ENCODE measurements at regions not wholly inside any gene's neighbourhood (a gene's known extent, or its start where the extent isn't known, plus 50 kb on each side); places are given as distances from the start of the nearest gene placed in this dataset.

DNA sequence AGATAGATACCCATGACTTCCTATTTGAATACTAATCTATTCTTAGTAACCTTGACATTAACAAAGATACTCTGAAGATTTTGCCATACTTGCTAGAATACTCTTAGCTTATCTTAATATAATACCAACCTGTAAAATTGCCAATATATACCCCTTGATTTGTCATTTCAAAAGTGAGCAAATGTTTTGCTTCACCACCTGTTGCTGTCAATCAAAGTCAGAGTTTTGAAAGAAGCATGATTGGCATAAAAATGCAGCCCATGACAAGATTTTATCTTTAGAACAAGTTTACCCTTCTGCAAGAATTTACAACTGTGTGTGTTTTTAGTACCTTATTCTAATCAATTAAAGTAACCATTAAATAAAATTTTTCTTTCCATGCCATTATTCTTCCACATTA is 236.2 kb downstream of the TBX18 start:
- TF ChIP-seq, protein P1, sequence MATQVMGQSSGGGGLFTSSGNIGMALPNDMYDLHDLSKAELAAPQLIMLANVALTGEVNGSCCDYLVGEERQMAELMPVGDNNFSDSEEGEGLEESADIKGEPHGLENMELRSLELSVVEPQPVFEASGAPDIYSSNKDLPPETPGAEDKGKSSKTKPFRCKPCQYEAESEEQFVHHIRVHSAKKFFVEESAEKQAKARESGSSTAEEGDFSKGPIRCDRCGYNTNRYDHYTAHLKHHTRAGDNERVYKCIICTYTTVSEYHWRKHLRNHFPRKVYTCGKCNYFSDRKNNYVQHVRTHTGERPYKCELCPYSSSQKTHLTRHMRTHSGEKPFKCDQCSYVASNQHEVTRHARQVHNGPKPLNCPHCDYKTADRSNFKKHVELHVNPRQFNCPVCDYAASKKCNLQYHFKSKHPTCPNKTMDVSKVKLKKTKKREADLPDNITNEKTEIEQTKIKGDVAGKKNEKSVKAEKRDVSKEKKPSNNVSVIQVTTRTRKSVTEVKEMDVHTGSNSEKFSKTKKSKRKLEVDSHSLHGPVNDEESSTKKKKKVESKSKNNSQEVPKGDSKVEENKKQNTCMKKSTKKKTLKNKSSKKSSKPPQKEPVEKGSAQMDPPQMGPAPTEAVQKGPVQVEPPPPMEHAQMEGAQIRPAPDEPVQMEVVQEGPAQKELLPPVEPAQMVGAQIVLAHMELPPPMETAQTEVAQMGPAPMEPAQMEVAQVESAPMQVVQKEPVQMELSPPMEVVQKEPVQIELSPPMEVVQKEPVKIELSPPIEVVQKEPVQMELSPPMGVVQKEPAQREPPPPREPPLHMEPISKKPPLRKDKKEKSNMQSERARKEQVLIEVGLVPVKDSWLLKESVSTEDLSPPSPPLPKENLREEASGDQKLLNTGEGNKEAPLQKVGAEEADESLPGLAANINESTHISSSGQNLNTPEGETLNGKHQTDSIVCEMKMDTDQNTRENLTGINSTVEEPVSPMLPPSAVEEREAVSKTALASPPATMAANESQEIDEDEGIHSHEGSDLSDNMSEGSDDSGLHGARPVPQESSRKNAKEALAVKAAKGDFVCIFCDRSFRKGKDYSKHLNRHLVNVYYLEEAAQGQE (IDR thresholded peaks at IDR 0.05; ENCODE audit: low read depth) = no peak
- no peak for TF ChIP-seq RAD21 (IDR thresholded peaks at IDR 0.05; ENCODE audit: low read depth)
- TF ChIP-seq TCF12 (IDR thresholded peaks at IDR 0.05; ENCODE audit: low read depth) = no peak
- TF ChIP-seq CREB1 (IDR thresholded peaks at IDR 0.05; ENCODE audit: low read depth) = no peak
- no peak for TF ChIP-seq FOXM1 (IDR thresholded peaks at IDR 0.05; ENCODE audit: borderline replicate concordance, low read depth)
- TF ChIP-seq CEBPB (IDR thresholded peaks at IDR 0.05) = no peak
- TF ChIP-seq TEAD4 (IDR thresholded peaks at IDR 0.05) = no peak
- no peak for TF ChIP-seq NFIC (IDR thresholded peaks at IDR 0.05)
- TF ChIP-seq, protein P2, sequence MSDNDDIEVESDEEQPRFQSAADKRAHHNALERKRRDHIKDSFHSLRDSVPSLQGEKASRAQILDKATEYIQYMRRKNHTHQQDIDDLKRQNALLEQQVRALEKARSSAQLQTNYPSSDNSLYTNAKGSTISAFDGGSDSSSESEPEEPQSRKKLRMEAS (IDR thresholded peaks at IDR 0.05) = no peak
- no peak for TF ChIP-seq ZBTB7A (IDR thresholded peaks at IDR 0.05; ENCODE audit: low read depth)
- no peak for TF ChIP-seq TAF1 (IDR thresholded peaks at IDR 0.05; ENCODE audit: low read depth)
- TF ChIP-seq EGR1 (IDR thresholded peaks at IDR 0.05) = no peak
- TF ChIP-seq EP300 (IDR thresholded peaks at IDR 0.05; ENCODE audit: borderline replicate concordance) = no peak
- TF ChIP-seq, protein P3, sequence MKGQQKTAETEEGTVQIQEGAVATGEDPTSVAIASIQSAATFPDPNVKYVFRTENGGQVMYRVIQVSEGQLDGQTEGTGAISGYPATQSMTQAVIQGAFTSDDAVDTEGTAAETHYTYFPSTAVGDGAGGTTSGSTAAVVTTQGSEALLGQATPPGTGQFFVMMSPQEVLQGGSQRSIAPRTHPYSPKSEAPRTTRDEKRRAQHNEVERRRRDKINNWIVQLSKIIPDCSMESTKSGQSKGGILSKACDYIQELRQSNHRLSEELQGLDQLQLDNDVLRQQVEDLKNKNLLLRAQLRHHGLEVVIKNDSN (IDR thresholded peaks at IDR 0.05) = no peak
- no peak for TF ChIP-seq YY1 (IDR thresholded peaks at IDR 0.05; ENCODE audit: low read depth)

DNA sequence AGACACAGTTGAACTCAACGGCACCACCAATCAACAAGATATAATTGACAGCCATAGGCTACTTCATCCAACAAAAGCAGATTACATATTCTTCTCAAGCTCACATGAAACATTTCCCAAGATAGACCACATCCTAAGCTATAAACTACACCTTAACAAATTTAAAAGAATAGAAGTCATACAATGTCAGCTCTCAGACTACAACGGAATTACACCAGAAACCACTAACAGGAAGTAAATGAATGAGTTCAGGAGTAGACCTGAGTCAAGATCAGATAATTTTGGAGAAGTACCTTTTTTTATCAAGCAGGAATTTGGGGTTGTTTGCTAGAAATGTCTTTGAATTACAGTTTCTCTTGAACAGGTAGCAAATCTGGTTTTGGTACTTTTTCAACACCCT is 237.8 kb downstream of the TBX18 start:
- TF ChIP-seq NFIC (IDR thresholded peaks at IDR 0.05) (no peak), TCF12 (IDR thresholded peaks at IDR 0.05; ENCODE audit: low read depth) (no peak), TAF1 (IDR thresholded peaks at IDR 0.05; ENCODE audit: low read depth) (no peak), TEAD4 (IDR thresholded peaks at IDR 0.05) (no peak), RAD21 (IDR thresholded peaks at IDR 0.05; ENCODE audit: low read depth) (no peak), EP300 (IDR thresholded peaks at IDR 0.05; ENCODE audit: borderline replicate concordance) (no peak), ZBTB7A (IDR thresholded peaks at IDR 0.05; ENCODE audit: low read depth) (no peak), FOXM1 (IDR thresholded peaks at IDR 0.05; ENCODE audit: borderline replicate concordance, low read depth) (no peak), CREB1 (IDR thresholded peaks at IDR 0.05; ENCODE audit: low read depth) (no peak), YY1 (IDR thresholded peaks at IDR 0.05; ENCODE audit: low read depth) (no peak), EGR1 (IDR thresholded peaks at IDR 0.05) (no peak), CEBPB (IDR thresholded peaks at IDR 0.05) (no peak)
- TF ChIP-seq, protein P2 (IDR thresholded peaks at IDR 0.05) = no peak
- TF ChIP-seq, protein P3 (IDR thresholded peaks at IDR 0.05) = no peak
- TF ChIP-seq, protein P1 (IDR thresholded peaks at IDR 0.05; ENCODE audit: low read depth) = no peak

DNA sequence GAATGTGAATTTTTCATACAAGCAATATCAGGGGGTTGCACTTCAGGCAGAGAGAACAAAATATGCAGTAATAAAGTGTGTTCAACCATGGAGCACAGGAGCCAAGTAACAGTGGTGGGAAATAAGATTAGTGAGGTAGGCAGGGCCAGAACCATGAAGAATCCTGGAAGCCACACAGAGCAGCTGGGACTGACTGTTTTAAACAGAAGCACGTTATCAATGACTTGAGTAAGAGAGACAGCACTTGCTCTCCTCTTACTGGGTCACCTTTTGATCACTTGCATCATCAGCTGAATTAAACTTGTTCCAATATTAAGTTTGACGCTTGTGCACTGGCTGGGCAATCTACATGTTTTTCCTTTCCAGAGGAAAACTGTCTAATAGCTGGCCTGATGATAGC is 238.5 kb downstream of the TBX18 start:
- TF ChIP-seq EP300 (IDR thresholded peaks at IDR 0.05; ENCODE audit: borderline replicate concordance) = no peak
- TF ChIP-seq CEBPB (IDR thresholded peaks at IDR 0.05) = no peak

DNA sequence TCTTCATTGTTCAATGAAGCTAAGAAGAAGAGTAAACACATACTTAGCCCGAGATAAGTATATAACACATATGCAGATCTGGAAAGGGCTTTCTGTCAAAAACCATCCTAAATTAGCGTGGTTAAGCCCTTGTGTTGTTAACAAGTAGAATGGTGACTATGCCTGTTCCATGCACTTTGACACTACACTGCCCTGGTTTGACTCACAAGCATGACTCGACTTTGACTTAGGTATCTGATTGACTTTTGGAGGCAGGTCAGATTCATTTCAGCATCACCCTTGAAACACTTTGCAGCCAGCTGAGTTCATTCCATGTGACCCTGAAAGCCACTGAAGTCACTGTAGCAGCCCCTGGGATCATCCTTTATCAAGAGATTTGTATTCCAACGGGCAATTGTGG is 239.8 kb downstream of the TBX18 start:
- no peak for TF ChIP-seq TCF12 (IDR thresholded peaks at IDR 0.05; ENCODE audit: low read depth)
- TF ChIP-seq, protein P2 (IDR thresholded peaks at IDR 0.05) = no peak

DNA sequence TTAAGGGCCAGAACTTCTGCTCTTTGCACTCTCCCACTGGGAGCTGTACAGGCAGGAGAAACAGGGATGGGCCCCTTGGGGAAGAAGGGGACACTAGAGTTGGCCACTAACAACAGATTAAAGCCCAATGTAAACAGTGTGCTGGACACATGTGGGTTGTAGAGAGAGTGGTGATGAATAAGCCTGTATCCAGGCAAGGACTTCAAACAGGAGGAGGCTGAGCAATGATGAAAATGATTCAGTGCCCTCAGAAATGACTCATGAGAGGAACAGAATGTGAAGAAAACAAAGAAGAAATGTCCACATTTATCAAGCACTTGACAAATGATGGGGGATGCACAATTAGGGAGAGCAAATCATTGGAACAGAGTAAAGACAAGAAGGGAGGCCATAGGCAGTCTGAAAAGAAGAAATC is 242.3 kb downstream of the TBX18 start:
- TF ChIP-seq CEBPB (IDR thresholded peaks at IDR 0.05) = no peak
- no peak for TF ChIP-seq EGR1 (IDR thresholded peaks at IDR 0.05)
- TF ChIP-seq, protein P2 (IDR thresholded peaks at IDR 0.05) = no peak
- TF ChIP-seq, protein P1 (IDR thresholded peaks at IDR 0.05; ENCODE audit: low read depth) = no peak
- TF ChIP-seq YY1 (IDR thresholded peaks at IDR 0.05; ENCODE audit: low read depth) = no peak
- no peak for TF ChIP-seq FOXM1 (IDR thresholded peaks at IDR 0.05; ENCODE audit: borderline replicate concordance, low read depth)
- no peak for TF ChIP-seq EP300 (IDR thresholded peaks at IDR 0.05; ENCODE audit: borderline replicate concordance)
- TF ChIP-seq ZBTB7A (IDR thresholded peaks at IDR 0.05; ENCODE audit: low read depth) = no peak
- TF ChIP-seq, protein P3 (IDR thresholded peaks at IDR 0.05) = no peak
- TF ChIP-seq TAF1 (IDR thresholded peaks at IDR 0.05; ENCODE audit: low read depth) = no peak
- TF ChIP-seq TCF12 (IDR thresholded peaks at IDR 0.05; ENCODE audit: low read depth) = no peak
